ENCODE measurements at regions not wholly inside any gene's neighbourhood (a gene's known extent, or its start where the extent isn't known, plus 50 kb on each side); places are given as distances from the start of the nearest gene placed in this dataset.
"Not testable (repeated sequence)": the region's sequence is repeated elsewhere in the genome, so short reads cannot be mapped to it uniquely, and the experiment has no call there.

GRCh38 chrX:143363419-143363818 is 153.9 kb downstream of the SPANXN3 start:
- no peak for TF ChIP-seq CTCF (IDR thresholded peaks at IDR 0.05; ENCODE audit: control insufficient read depth, extremely low read depth, insufficient read depth)
- H3K4me3 ChIP-seq (ENCODE audit: low read depth, low read length): no peak overlapping the region
- no peak for DNase-seq (ENCODE audit: low read depth)

- no peak for DNase-seq (ENCODE audit: low read depth)
- H3K4me3 ChIP-seq (ENCODE audit: low read depth, low read length): no peak overlapping the region
- TF ChIP-seq CTCF (IDR thresholded peaks at IDR 0.05; ENCODE audit: control insufficient read depth, extremely low read depth, insufficient read depth): no peak
Measured at GRCh38 chrX:143340190-143340589, 177.1 kb downstream of the SPANXN3 start.

- DNase-seq (ENCODE audit: low read depth): no peak
- no peak for TF ChIP-seq CTCF (IDR thresholded peaks at IDR 0.05; ENCODE audit: control insufficient read depth, extremely low read depth, insufficient read depth)
- no peak overlapping the region for H3K4me3 ChIP-seq (ENCODE audit: low read depth, low read length)
Measured at GRCh38 chrX:143336261-143336660, 181.0 kb downstream of the SPANXN3 start.

- DNase-seq (ENCODE audit: low read depth): no peak
- no peak for TF ChIP-seq CTCF (IDR thresholded peaks at IDR 0.05; ENCODE audit: control insufficient read depth, extremely low read depth, insufficient read depth)
- H3K4me3 ChIP-seq (ENCODE audit: low read depth, low read length): no peak overlapping the region
Measured at GRCh38 chrX:143319526-143319925, 197.7 kb downstream of the SPANXN3 start.

GRCh38 chrX:143318857-143319256 is 198.4 kb downstream of the SPANXN3 start:
- DNase-seq (ENCODE audit: low read depth); H3K4me3 ChIP-seq (ENCODE audit: low read depth, low read length): not testable (repeated sequence)

- no peak for TF ChIP-seq CTCF (IDR thresholded peaks at IDR 0.05; ENCODE audit: control insufficient read depth, extremely low read depth, insufficient read depth)
- H3K4me3 ChIP-seq (ENCODE audit: low read depth, low read length): no peak overlapping the region
- DNase-seq (ENCODE audit: low read depth): no peak
Measured at GRCh38 chrX:143306991-143307937, 210.0 kb downstream of the SPANXN3 start.

- TF ChIP-seq CTCF (IDR thresholded peaks at IDR 0.05; ENCODE audit: control insufficient read depth, extremely low read depth, insufficient read depth): no peak
- DNase-seq (ENCODE audit: low read depth): no peak
- H3K4me3 ChIP-seq (ENCODE audit: low read depth, low read length): no peak overlapping the region
Measured at GRCh38 chrX:143304518-143304917, 212.8 kb downstream of the SPANXN3 start.

Data from LNCaP clone FGC (cell line).